HL-60 (cell line): ENCODE measurements at regions not wholly inside any gene's neighbourhood (a gene's known extent, or its start where the extent isn't known, plus 50 kb on each side); places are given as distances from the start of the nearest gene placed in this dataset.

ENCODE experiments used
- DNase-seq, 2 experiments: peaks; one replicate each; pipeline ENCODE4 v3.0.0-alpha.2; 2010 to 2020; ENCODE audit warnings: low read depth in 1 of 2, low spot score in 1 of 2
- H3K27ac ChIP-seq: fragments of 250-450 bp; sonication (Bioruptor Pico); replicated peaks from 2 replicates; pipeline ENCODE4 v1.5.1; 2020; ENCODE audit warnings: mild to moderate bottlenecking, moderate library complexity
- H3K27me3 ChIP-seq: fragments of 250-450 bp; sonication (Bioruptor Pico); 2 replicates; pipeline ENCODE4 v1.5.1; 2021; ENCODE audit warnings: mild to moderate bottlenecking, moderate library complexity; ENCODE audit not compliant: insufficient read depth, poor library complexity, severe bottlenecking
- H3K4me3 ChIP-seq: replicated peaks from 2 replicates; pipeline ENCODE4 v1.5.1; 2011; ENCODE audit warnings: mild to moderate bottlenecking, control low read depth, low read length; ENCODE audit not compliant: insufficient read depth
- CTCF ChIP-seq: IDR thresholded peaks from one replicate; pipeline ENCODE4 v1.5.1; 2011; ENCODE audit warnings: low read length, control low read depth, inconsistent platforms; ENCODE audit not compliant: insufficient read depth
- GABPA ChIP-seq: IDR thresholded peaks from 2 replicates; pipeline ENCODE4 v1.6.1; 2012; ENCODE audit warnings: low read depth
- POLR2AphosphoS5 ChIP-seq: IDR thresholded peaks from 2 replicates; pipeline ENCODE4 v1.6.1; 2012; ENCODE audit warnings: low read depth
- REST ChIP-seq: IDR thresholded peaks from 2 replicates; pipeline ENCODE4 v1.6.1; 2012; ENCODE audit warnings: low read depth; ENCODE audit not compliant: insufficient replicate concordance
- SPI1 ChIP-seq: IDR thresholded peaks from 2 replicates; pipeline ENCODE4 v1.6.1; 2012; ENCODE audit warnings: low read depth, mild to moderate bottlenecking, borderline replicate concordance

- H3K27ac ChIP-seq = no peak overlapping the region
- no peak for TF ChIP-seq REST
- no peak for TF ChIP-seq CTCF
- TF ChIP-seq POLR2AphosphoS5 = no peak
- no peak for TF ChIP-seq GABPA
- no peak for TF ChIP-seq SPI1
- H3K4me3 ChIP-seq = no peak overlapping the region
- DNase-seq = no peak
- H3K27me3 ChIP-seq = no peaks in the 10 kb centered on the region
Observed at GRCh38 chr16:13629704-13630103, 290.2 kb upstream of the ERCC4 start.

- Histone ChIP-seq H3K4me3 (no peak overlapping the region), H3K27me3 (no peaks in the 10 kb centered on the region), H3K27ac (no peak overlapping the region)
- TF ChIP-seq SPI1 (no peak), REST (no peak), POLR2AphosphoS5 (no peak), CTCF (no peak), GABPA (no peak)
- DNase-seq = no peak
Observed at GRCh38 chr16:13630374-13630773, 289.6 kb upstream of the ERCC4 start.

GRCh38 chr16:13631213-13631767 is 288.7 kb upstream of the ERCC4 start:
- TF ChIP-seq CTCF = no peak
- no peak for TF ChIP-seq POLR2AphosphoS5
- TF ChIP-seq REST = no peak
- TF ChIP-seq SPI1 = no peak
- TF ChIP-seq GABPA = no peak
- no peak for DNase-seq
- H3K27me3 ChIP-seq = no peaks in the 10 kb centered on the region

More at GRCh38 chr16:13631213-13631767, 288.7 kb upstream of the ERCC4 start:
- Histone ChIP-seq H3K4me3 (no peak overlapping the region), H3K27ac (no peak overlapping the region)
